ENCODE measurements at regions not wholly inside any gene's neighbourhood (a gene's known extent, or its start where the extent isn't known, plus 50 kb on each side); places are given as distances from the start of the nearest gene placed in this dataset.

DNA sequence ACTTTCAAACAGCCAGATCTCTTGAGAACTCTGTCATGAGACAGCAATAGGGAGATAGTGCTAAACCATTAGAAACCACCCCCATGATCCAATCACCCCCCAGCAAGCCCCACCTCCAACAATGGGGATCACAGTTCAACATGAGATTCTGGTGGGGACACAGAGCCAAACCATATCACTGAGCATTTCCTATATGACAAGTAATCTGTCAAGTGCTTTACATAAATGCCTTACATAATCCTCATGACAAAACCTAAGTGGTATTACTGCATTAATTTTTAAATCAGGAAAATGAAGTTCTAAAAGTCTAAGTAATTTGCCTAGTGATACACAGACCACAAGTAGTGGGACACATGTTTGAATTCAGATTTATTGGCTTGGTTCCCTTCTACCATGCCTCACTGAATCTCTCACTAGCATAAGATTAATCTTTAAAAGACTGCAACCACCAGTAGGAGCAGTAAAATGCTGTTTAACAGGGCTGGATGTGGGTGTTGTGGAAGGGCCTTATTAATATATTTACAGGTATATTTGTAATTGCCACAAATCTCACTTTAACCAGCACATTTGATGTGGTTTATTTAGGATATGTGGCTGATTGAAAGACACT, 323.1 kb upstream of the FBXO33 start:
- no peaks in the 10 kb centered on the region for H4K20me1 ChIP-seq (ENCODE audit: insufficient read depth, low read depth, low read length)
- H3K9ac ChIP-seq (ENCODE audit: low read length) = no peak overlapping the region
- H3K4me3 ChIP-seq (ENCODE audit: low read length) = no peak overlapping the region
- H3K4me1 ChIP-seq (ENCODE audit: low read length) = peaks cover 6% of the 10 kb centered on the region; the same call in 1 of the 2 replicates
- H3K27me3 ChIP-seq (ENCODE audit: low read length) = no peaks in the 10 kb centered on the region
- no peak overlapping the region for H3K4me2 ChIP-seq (ENCODE audit: low read depth, low read length, poor library complexity, severe bottlenecking)
- H3K9me2 ChIP-seq (replicated peaks; ENCODE audit: insufficient read depth, low read length) = no peaks in the 10 kb centered on the region
- H3K27ac ChIP-seq (ENCODE audit: low read length) = no peak overlapping the region
- H3K9me3 ChIP-seq (ENCODE audit: low read length) = no peaks in the 10 kb centered on the region
- no peaks in the 10 kb centered on the region for H3K79me2 ChIP-seq (ENCODE audit: low read length)
- H3K36me3 ChIP-seq (ENCODE audit: insufficient read depth, low read length) = no peaks in the 10 kb centered on the region
- peak; percentile 12 for DNase-seq
- no peak overlapping the region for H2AFZ ChIP-seq (ENCODE audit: low read length)

DNA sequence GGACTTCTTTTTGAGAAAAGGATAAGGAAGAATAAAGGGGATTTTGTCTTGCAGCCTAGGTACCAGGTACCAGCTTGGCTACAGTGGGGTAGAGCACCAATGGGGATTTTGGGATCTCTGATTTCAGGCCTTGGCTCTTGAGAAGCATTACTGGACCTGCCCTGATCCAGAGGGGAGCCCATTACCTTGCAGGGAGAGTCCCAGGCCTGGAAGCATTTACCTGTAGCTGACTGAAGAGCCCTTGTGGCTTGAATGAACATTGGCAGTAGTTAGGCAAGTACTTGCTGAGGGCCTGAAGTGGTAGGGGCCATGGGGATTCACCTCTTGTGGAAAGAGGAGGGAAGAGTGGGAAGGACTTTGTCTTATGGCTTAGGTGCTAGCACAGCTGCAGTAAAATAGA, 308.2 kb upstream of the FBXO33 start:
- Histone ChIP-seq H2AFZ (ENCODE audit: low read length) (no peak overlapping the region), H3K36me3 (ENCODE audit: insufficient read depth, low read length) (no peaks in the 10 kb centered on the region), H3K9me3 (ENCODE audit: low read length) (no peaks in the 10 kb centered on the region; the same call in 1 of the 2 replicates), H3K27me3 (ENCODE audit: low read length) (no peaks in the 10 kb centered on the region), H3K79me2 (ENCODE audit: low read length) (no peaks in the 10 kb centered on the region), H3K9me2 (replicated peaks; ENCODE audit: insufficient read depth, low read length) (peaks cover 2% of the 10 kb centered on the region; the same call in 1 of the 2 replicates), H3K27ac (ENCODE audit: low read length) (no peak overlapping the region), H3K4me3 (ENCODE audit: low read length) (no peak overlapping the region), H3K9ac (ENCODE audit: low read length) (no peak overlapping the region), H3K4me2 (ENCODE audit: low read depth, low read length, poor library complexity, severe bottlenecking) (no peak overlapping the region), H4K20me1 (ENCODE audit: insufficient read depth, low read depth, low read length) (no peaks in the 10 kb centered on the region), H3K4me1 (ENCODE audit: low read length) (no peaks in the 10 kb centered on the region)
- no peak for DNase-seq

DNA sequence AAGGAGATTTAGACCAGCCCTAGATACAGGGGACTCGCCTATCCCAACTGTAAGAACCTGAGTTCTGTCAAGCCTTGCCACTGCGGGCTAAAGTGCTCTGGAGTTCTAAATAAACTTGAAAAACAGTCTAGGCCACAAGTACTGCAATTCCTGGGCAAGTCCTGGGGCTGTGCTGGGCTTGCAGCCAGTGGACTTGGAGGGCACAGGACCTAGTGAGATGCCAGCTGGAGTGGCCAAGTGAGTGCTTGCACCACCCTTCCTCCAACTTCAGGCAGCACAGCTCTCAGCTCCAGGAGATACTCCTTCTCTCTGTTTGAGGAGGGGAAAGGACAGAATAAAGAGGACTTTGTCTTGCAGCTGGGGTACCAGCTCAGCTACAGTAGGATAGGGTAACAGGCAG, 307.6 kb upstream of the FBXO33 start:
- Histone ChIP-seq H3K27ac (ENCODE audit: low read length) (no peak overlapping the region), H3K36me3 (ENCODE audit: insufficient read depth, low read length) (no peaks in the 10 kb centered on the region), H4K20me1 (ENCODE audit: insufficient read depth, low read depth, low read length) (no peaks in the 10 kb centered on the region), H3K27me3 (ENCODE audit: low read length) (no peaks in the 10 kb centered on the region), H3K79me2 (ENCODE audit: low read length) (no peaks in the 10 kb centered on the region), H3K4me3 (ENCODE audit: low read length) (no peak overlapping the region), H3K4me1 (ENCODE audit: low read length) (no peaks in the 10 kb centered on the region), H3K9ac (ENCODE audit: low read length) (no peak overlapping the region), H3K9me3 (ENCODE audit: low read length) (no peaks in the 10 kb centered on the region; the same call in 1 of the 2 replicates), H3K9me2 (replicated peaks; ENCODE audit: insufficient read depth, low read length) (peaks cover 2% of the 10 kb centered on the region; the same call in 1 of the 2 replicates), H3K4me2 (ENCODE audit: low read depth, low read length, poor library complexity, severe bottlenecking) (no peak overlapping the region), H2AFZ (ENCODE audit: low read length) (no peak overlapping the region)
- DNase-seq = no peak

DNA sequence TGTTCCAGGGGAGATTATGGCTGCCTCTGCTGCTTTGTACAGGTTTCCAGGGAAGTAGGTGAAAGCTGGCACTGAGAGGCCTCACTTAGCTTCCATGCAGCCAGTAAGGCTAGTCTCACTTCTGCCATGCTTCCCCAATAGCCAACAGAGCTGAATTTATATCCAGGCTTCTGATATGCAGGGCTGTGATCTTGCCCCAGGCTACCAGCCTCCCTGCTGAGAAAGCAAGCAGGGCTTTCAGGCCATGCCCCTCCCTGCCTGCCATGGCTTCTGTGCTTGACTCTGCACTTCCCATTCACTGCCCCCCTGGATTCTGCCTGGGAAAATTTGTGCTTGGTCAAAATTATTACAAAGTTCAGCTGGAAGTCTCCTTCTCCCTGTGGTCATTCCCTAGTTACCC, 302.1 kb upstream of the FBXO33 start:
- no peaks in the 10 kb centered on the region for H3K79me2 ChIP-seq (ENCODE audit: low read length)
- H3K4me2 ChIP-seq (ENCODE audit: low read depth, low read length, poor library complexity, severe bottlenecking) = no peak overlapping the region
- H3K9ac ChIP-seq (ENCODE audit: low read length) = no peak overlapping the region
- H4K20me1 ChIP-seq (ENCODE audit: insufficient read depth, low read depth, low read length) = no peaks in the 10 kb centered on the region
- H3K4me3 ChIP-seq (ENCODE audit: low read length) = no peak overlapping the region
- H3K9me2 ChIP-seq (replicated peaks; ENCODE audit: insufficient read depth, low read length) = 0 out of 2 replicates have a peak, but pooled peaks cover 2% of the 10 kb centered on the region
- H3K36me3 ChIP-seq (ENCODE audit: insufficient read depth, low read length) = no peaks in the 10 kb centered on the region
- no peak for DNase-seq
- H3K9me3 ChIP-seq (ENCODE audit: low read length) = no peaks in the 10 kb centered on the region; the same call in 1 of the 2 replicates
- no peak overlapping the region for H2AFZ ChIP-seq (ENCODE audit: low read length)
- no peak overlapping the region for H3K27ac ChIP-seq (ENCODE audit: low read length)
- H3K27me3 ChIP-seq (ENCODE audit: low read length) = no peaks in the 10 kb centered on the region
- no peaks in the 10 kb centered on the region for H3K4me1 ChIP-seq (ENCODE audit: low read length)

DNA sequence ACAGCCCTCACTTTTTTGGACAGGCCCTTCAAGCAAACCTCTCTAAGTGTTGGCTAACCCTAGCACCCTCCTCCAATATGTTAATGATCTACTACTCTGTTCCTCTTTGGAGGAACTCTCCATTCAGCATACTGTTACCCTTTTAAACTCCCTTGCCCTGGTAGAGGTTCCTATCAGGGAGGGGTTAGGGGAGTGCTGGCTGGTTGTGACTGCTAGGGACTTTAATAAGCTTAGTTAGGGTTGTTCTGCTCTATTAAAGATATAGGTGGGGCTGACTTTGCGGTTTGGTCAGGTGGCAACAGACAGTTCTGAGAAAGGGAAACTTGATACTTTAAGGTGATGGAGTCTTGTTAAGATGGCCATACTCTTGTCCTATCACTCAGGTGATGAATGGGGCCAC, 301.5 kb upstream of the FBXO33 start:
- Histone ChIP-seq H3K79me2 (ENCODE audit: low read length) (no peaks in the 10 kb centered on the region), H3K9me2 (replicated peaks; ENCODE audit: insufficient read depth, low read length) (0 out of 2 replicates have a peak, but pooled peaks cover 2% of the 10 kb centered on the region), H3K4me1 (ENCODE audit: low read length) (no peaks in the 10 kb centered on the region), H3K9me3 (ENCODE audit: low read length) (no peaks in the 10 kb centered on the region; the same call in 1 of the 2 replicates), H3K36me3 (ENCODE audit: insufficient read depth, low read length) (no peaks in the 10 kb centered on the region), H3K9ac (ENCODE audit: low read length) (no peak overlapping the region), H2AFZ (ENCODE audit: low read length) (no peak overlapping the region), H3K4me3 (ENCODE audit: low read length) (no peak overlapping the region), H4K20me1 (ENCODE audit: insufficient read depth, low read depth, low read length) (no peaks in the 10 kb centered on the region), H3K27me3 (ENCODE audit: low read length) (no peaks in the 10 kb centered on the region), H3K27ac (ENCODE audit: low read length) (no peak overlapping the region), H3K4me2 (ENCODE audit: low read depth, low read length, poor library complexity, severe bottlenecking) (no peak overlapping the region)
- DNase-seq = no peak

DNA sequence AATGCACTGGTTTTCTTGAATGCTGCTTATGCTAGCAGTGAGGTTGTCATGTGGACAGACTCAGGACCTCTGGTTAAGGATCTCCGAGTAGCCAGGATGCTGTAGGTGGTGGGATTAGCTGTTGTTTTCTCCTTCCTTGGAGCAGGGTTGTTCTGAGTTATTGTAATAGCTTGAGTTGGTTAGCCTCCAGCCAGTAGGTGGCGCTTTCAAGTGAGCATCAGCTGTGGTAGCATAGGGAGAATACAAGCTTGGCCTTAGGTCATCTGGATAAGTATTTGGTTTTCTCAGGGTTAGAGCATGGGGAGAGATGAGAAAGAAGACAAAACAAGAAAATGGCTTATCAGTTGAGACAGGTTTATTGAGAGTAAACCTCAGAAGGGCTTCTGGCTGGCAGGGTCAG, 299.7 kb upstream of the FBXO33 start:
- peak; percentile 82 for DNase-seq
- Histone ChIP-seq H3K36me3 (ENCODE audit: insufficient read depth, low read length) (no peaks in the 10 kb centered on the region), H3K4me1 (ENCODE audit: low read length) (no peaks in the 10 kb centered on the region), H2AFZ (ENCODE audit: low read length) (no peak overlapping the region), H3K4me2 (ENCODE audit: low read depth, low read length, poor library complexity, severe bottlenecking) (no peak overlapping the region), H3K27me3 (ENCODE audit: low read length) (no peaks in the 10 kb centered on the region), H3K9me3 (ENCODE audit: low read length) (no peaks in the 10 kb centered on the region), H3K27ac (ENCODE audit: low read length) (no peak overlapping the region), H3K9ac (ENCODE audit: low read length) (no peak overlapping the region), H4K20me1 (ENCODE audit: insufficient read depth, low read depth, low read length) (no peaks in the 10 kb centered on the region), H3K79me2 (ENCODE audit: low read length) (no peaks in the 10 kb centered on the region), H3K9me2 (replicated peaks; ENCODE audit: insufficient read depth, low read length) (no peaks in the 10 kb centered on the region), H3K4me3 (ENCODE audit: low read length) (no peak overlapping the region)

DNA sequence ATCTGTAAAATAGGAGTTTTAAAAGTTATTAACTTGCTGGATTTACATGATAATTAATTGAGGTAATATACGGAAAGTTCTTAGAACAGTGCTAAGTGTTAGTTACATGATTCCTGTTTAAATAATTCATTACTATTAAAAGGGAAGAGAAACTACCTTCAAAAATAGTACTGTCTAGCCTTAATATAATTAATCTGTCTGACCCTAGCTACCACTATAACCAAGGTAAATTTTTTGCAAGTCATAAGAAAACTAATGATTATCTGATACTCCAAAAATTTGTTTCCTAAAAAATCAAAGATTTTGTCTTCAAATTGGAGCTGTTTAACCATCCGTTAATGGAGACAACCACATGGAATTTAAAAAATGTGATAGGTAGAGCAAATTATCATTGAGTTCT, 294.3 kb upstream of the FBXO33 start:
- DNase-seq = no peak
- Histone ChIP-seq H3K4me3 (ENCODE audit: low read length) (no peak overlapping the region), H3K79me2 (ENCODE audit: low read length) (no peaks in the 10 kb centered on the region)

DNA sequence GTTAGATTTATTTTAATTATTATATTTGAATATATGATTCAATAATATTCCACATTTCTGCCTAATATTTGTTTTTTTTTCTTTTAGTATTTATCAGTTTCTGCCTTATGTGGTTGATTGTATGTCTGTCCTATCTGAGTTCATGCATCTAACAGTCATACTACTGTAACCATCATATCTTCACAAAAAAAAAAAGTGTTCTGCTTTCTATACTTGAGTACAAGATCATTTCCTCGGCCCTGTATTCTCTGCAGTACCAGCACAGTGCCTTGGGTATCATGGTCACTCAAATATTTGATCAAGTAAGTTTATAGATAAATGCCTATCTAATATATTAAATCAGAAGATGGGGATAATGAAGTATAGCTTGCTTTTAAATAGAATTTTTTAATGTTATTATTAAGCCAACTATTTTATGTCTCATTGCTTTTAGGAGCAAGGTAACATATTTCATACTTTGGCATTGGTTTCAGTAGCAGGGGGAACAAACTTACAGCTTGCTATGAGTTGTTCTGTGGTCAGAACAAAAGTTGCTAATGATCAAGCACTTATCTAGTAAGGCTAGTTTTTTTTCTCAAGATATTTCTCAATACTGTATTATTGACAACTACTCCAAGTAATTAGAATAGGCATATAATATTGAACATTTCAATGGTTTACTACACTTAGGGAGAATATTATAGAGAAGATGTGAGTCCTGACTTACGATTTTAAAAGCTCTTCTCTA, 290.5 kb upstream of the FBXO33 start:
- H3K9me2 ChIP-seq (replicated peaks; ENCODE audit: insufficient read depth, low read length) = no peaks in the 10 kb centered on the region
- DNase-seq = no peak
- H3K36me3 ChIP-seq (ENCODE audit: insufficient read depth, low read length) = no peaks in the 10 kb centered on the region
- no peaks in the 10 kb centered on the region for H3K79me2 ChIP-seq (ENCODE audit: low read length)
- no peak overlapping the region for H3K9ac ChIP-seq (ENCODE audit: low read length)
- no peaks in the 10 kb centered on the region for H3K27me3 ChIP-seq (ENCODE audit: low read length)
- no peaks in the 10 kb centered on the region for H4K20me1 ChIP-seq (ENCODE audit: insufficient read depth, low read depth, low read length)
- H3K9me3 ChIP-seq (ENCODE audit: low read length) = no peaks in the 10 kb centered on the region
- no peaks in the 10 kb centered on the region for H3K4me1 ChIP-seq (ENCODE audit: low read length)
- no peak overlapping the region for H2AFZ ChIP-seq (ENCODE audit: low read length)
- H3K4me2 ChIP-seq (ENCODE audit: low read depth, low read length, poor library complexity, severe bottlenecking) = no peak overlapping the region
- no peak overlapping the region for H3K27ac ChIP-seq (ENCODE audit: low read length)
- H3K4me3 ChIP-seq (ENCODE audit: low read length) = no peak overlapping the region

More for the DNA sequence above, 294.3 kb upstream of the FBXO33 start:
- Histone ChIP-seq H3K27me3 (ENCODE audit: low read length) (no peaks in the 10 kb centered on the region), H3K27ac (ENCODE audit: low read length) (no peak overlapping the region), H3K9me3 (ENCODE audit: low read length) (no peaks in the 10 kb centered on the region), H3K4me2 (ENCODE audit: low read depth, low read length, poor library complexity, severe bottlenecking) (no peak overlapping the region), H4K20me1 (ENCODE audit: insufficient read depth, low read depth, low read length) (no peaks in the 10 kb centered on the region), H3K9ac (ENCODE audit: low read length) (no peak overlapping the region), H3K9me2 (replicated peaks; ENCODE audit: insufficient read depth, low read length) (no peaks in the 10 kb centered on the region), H2AFZ (ENCODE audit: low read length) (no peak overlapping the region), H3K4me1 (ENCODE audit: low read length) (no peaks in the 10 kb centered on the region), H3K36me3 (ENCODE audit: insufficient read depth, low read length) (no peaks in the 10 kb centered on the region)

All from Karpas-422 (cell line).